Hematopoietic multipotent progenitor cell treated with erythropoietin and hydrocortisone succinate and interleukin-3 and kit ligand, for 8 days (in vitro differentiated cells): ENCODE measurements at regions not wholly inside any gene's neighbourhood (a gene's known extent, or its start where the extent isn't known, plus 50 kb on each side); places are given as distances from the start of the nearest gene placed in this dataset.
"Not testable (repeated sequence)": the region's sequence is repeated elsewhere in the genome, so short reads cannot be mapped to it uniquely, and the experiment has no call there.

Experiments used
- DNase-seq: peaks from one replicate; pipeline ENCODE4 v3.0.0-alpha.2; 2015

DNA sequence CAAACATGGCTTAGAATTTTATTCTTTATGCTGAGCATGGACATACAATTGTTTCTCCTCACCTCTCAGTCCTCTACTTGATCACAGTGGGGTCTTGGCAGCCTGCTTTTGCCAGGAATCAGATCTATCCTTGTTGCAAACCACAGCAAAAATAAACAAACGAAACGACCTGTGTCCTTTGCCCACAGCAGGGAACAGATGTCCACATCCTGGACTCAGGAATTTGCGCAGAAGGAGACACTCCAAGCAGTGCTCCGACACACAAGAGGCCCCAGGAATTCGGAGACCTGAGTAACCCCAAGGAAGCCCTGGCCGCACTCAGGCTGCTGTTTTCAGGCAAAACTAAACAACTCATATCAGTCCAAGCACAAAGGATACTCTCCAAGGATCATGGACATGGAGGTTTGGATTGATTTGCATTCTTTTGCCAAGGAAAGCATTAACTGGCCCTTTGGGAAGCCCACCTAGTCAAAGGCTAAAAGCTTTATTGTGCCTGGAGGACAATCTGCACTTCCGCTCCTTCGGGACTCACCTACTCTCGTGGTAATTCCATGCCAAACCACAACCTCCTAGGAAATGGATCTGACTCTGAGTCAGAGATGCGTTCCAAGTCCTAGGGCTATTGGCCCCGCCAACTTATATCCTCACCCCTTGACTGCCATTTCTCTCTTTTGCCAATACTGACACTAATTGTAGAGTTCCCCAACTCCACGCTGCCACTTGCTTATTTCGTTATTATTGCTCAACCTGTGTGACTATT is 271.1 kb upstream of the CDH11 start:
- DNase-seq, result no peak

DNA sequence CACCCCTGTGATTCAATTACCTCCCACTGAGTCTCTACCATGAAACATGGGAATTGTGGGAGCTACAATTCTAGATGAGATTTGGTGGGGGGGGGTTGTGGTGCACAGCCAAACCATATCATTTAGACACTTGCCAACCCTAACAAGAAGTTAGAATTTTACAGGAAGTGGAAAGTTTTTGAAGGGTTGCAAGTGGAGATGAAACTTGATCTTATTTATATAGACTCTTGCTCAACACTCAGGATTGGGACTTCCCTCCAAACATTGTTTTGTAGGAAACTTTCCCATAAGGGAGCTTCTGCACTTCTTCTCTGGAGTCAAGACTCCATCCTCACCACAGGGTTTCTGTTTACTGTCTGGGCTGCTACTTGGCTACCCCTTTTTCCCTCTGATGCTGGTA is 266.7 kb upstream of the CDH11 start:
- DNase-seq, result no peak

DNA sequence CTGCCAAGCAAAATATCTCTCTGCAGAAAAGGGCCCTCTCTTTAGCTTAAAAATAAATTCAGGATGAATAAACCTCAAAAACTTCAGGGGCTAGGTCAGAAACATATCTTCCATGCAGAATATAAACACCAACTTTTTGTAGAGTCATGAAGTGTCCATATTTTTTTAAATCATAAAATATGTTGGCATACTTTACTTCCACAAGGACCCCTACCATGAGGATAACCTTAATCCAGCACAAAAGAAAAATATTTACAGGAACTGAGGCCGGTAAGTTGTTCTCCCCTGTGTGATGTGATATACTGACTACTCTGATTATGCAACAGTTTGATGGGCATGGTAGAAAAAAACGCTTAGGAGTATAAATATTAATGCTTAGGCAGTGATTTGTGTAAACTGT is 264.8 kb upstream of the CDH11 start:
- DNase-seq, result no peak

DNA sequence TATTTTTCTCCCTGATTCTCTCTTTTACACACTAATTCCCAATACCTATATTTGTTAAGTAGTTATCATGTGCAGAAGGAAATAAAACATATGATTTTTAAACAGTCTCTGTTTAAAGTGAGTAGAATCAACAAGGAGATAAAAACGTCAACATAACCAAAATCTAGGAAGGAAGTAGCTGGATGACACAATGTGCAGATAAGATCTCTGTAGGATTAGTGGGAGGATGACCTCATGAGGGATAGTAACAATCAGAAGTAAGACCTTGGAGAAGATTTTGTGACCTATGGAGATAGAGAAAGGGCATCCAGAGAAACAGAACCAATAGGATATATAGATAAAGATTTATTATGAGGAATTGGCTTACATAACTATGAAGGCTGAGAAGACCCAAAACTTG is 262.6 kb upstream of the CDH11 start:
- DNase-seq, result no peak

DNA sequence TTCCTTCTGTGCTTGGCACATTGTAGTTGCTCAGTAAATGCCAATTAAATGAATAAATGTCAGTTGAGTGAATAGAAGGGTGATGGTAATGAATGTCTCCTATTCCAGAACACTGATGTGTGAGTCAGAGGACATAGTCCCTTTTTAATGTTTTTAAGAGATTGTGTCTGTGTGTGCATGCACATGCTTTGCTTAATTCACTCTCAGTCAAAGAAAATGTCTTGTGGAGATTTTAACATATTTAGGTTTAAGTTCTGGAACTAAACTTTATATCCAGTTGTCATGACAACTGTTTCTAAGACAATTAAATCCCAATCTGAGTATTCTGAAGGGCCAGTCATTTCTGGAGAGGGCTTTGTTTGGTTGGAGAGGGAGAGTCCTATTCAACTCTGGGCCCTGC is 255.3 kb upstream of the CDH11 start:
- DNase-seq, result no peak

DNA sequence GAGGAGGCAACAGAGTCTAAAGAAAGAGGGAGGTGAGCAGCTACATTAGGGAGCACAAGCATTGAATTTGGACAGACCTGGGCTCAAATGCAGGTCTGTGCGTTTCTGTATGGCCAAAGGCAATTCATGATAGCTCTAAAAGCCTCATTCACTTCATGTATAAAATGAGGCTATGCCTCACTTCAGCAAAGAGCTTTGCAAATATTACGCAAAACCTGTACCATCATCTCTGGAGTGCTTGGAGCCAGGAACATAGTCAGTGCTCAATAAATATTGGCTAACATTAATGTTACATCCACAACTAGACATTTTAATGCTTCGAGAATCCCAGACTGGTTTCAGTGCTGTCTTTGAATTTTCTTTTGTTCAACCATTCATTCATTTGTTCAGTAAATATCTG is 254.7 kb upstream of the CDH11 start:
- no peak for DNase-seq

DNA sequence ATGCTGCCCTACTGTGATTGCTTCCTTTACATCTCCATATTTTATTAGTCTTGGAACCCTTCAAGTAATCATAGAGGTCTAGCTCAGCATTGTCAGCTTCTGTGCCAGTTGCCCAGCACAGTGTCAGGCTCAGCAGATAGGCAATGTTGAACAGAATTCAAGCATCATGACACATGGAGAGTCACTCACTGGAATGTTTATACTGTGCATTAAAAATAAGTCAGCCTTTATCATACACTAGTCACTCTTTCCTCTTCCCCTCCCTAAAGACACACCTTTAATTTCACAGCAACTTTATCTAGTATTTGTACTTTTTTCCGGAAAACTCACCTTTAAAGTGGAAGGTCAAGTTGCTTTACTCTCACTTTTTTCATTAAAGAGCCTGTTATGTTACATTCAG is 253.8 kb upstream of the CDH11 start:
- DNase-seq, result no peak

DNA sequence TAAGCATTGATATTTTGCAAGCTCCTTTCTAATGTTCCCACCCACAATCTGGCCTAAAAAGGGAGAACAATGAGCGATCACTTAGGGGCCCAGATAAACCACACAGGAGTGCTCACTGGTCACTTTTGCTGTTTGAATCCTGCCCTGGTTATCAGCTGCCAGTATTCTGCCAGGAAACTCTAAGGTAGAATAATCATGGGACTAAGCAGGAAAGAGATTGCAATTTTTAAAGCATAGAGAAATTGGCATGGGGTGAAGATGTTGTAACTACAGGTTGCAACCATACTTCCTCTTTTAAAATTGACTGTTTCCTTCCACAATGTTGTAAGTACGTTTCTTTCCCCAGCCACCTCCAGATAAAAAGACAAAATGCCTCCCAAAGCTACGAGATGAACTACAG is 251.2 kb upstream of the CDH11 start:
- DNase-seq, result no peak

DNA sequence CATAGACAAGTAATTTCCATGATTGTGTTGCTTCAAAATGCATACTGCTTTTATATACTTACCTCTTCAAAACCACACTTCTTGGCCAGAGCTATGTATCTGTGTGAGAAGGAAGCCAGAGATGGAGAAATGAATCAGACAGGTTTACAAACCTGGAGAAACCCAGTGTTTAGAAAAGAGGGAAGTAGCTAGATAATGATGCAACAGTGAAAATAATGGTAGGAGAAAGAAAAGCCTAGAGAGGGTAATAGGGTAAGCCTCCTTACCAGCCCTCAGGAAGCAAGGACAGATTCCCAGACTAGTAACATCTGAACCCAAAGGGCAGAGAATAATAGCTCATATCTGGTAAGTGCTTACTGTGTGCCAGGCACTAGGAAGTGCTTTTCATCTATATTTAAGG is 250.3 kb upstream of the CDH11 start:
- no peak for DNase-seq

DNA sequence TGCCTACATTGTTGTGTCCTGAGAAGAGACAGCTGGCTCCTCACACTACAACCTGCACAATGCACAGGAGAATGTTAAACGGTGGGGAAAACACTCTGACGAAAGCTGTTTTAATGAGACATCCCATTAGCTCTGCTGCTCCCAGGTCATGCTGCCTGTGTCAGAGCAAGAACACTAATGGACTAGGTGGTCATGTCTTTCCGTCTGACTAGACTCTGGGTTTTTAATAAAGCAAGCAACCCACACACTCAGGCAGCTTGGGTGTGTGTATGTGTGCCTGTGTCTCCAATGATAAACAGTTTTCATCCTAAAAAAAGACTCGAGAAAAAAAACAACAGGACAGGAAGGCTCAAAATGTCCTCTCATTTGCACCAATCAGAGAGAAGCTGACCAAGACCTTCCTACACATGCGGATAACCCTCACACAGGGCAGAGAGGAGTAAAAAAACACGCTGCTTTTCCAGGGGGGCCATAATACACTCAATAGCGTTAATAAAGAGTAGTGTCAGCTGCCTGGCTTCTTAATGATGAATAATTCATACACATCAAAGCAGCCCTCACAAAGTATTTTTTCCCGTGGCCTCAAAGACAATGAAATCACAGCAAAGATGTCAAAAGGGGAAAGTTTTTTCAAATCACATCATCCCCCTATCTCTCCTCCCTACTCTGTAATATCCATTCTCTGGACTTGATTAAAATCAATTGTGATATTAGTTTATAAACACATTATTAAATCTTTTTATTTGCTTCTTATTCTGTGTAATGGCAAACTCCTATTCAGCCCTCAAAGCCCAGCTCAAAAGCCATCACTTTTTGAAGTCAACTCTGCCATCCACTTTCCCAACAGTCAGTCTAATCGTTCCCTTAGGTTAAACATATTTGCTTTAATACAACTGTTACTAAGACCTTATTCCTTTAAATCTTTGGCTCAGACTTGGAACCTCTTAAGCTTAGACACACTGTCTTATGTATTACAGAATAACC is 244.2 kb upstream of the CDH11 start:
- DNase-seq, result no peak

DNA sequence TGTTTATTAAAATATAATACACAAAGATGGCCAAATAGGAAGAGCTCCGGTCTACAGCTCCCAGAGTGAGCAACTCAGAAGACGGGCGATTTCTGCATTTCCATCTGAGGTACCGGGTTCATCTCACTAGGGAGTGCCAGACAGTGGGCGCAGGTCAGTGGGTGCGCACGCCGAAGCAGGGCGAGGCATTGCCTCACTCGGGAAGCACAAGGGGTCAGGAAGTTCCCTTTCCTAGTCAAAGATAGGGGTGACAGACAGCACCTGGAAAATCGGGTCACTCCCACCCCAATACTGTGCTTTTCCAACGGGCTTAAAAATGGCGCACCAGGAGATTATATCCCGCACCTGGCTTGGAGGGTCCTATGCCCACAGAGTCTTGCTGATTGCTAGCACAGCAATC is 234.9 kb upstream of the CDH11 start:
- not testable (repeated sequence) for DNase-seq

DNA sequence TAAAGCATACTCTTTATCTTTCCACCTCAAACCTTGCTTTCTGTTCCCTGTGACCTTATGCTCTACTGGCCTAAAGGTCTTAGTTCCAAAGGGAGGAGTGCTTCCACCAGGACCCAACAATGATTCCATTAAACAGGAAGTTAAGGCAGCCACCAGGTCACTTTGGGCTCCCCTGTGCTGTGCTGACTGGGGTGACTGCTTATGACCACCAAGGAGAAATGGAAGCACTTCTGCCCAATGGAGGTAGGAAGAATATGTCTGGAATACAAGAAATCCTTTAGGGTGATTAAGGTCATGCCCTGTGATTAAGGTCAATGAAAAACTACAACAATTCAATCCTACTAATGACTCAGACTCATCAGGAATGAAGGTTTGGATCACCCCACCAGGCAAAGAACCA is 233.8 kb upstream of the CDH11 start:
- no peak for DNase-seq

DNA sequence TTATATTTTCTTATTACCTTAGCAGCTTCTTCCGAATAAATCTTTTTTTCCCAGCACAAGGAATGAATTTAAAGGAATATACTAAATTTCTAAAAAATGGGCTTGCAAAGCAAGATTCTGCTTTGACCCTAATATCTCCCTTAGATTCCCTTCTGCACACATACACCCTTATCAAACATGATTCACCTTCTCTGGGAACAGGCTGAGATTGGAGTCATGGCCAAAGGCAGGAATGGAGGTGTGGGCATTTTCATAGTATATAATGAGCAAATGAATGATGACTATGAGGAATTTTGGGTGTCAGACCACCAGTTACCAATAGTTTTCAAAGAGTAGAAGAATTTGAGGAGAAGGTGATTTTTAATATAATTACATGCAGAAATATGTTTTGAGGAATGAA is 231.3 kb upstream of the CDH11 start:
- no peak for DNase-seq

DNA sequence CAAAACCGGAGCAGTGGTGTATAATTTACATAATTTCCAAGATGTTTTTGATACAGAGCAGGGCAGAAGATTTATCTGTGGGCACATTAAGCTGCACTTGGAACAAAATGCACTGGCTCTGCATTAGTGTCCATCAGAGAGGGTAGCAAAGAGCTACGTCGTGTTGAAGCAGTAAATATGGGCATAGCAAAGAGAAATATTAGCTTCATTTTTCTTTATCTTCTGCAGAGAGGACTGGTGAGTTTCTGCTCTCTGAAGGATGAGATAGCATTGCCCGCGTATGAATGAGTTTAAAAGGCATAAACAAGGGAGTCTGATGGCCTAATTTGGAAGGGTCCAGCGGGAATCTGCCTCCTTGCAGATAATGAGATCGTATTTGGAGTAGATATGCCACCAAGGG is 227.8 kb upstream of the CDH11 start:
- no peak for DNase-seq

DNA sequence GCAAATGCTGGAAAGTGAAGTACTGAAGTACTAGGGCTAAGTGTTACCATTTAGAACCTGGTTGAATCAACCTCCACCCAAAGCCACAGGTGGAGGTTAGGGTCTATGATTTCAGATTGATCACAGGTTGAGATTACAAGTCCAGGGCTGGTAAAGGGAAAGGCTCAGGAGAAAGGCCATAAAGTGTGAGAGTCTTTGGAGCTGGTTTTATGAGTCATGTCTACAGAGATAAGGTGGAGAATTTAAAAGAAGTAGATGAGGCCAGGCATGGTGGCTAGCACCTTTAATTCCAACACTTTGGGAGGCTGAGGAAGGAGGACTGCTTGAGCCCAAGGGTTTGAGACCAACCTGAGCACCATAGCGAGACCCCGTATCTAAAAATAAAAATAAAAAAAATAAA is 221.7 kb upstream of the CDH11 start:
- DNase-seq, result no peak

DNA sequence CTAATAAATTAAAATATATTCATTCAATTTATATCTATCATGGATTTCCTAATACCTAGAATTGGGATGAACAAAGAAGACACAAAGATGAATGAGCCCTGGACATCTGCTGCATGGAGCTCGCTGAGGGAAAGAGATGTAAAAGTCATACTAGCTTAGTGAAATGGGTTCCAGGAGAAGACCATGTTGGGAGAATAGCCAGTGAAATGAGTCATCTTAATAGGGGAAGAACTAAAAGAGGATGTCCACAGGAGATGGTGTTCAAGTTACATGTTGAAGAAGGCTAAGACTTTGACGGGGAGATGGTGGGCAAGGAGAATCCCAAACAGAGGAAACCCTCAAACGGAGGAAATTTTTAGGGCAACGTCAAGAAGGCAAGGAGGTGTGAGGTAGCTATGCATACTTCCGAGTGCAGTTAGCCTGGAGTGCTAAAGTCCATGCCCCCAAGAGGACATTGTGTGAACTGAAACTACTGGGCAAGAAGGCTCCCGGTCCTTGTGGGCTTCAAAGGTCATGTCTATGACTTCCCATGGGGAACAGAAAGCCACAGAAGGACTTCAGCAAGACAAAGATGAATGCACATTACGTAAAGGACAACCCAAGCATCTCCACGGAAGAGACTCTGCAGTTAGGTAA is 220.5 kb upstream of the CDH11 start:
- DNase-seq, result no peak

DNA sequence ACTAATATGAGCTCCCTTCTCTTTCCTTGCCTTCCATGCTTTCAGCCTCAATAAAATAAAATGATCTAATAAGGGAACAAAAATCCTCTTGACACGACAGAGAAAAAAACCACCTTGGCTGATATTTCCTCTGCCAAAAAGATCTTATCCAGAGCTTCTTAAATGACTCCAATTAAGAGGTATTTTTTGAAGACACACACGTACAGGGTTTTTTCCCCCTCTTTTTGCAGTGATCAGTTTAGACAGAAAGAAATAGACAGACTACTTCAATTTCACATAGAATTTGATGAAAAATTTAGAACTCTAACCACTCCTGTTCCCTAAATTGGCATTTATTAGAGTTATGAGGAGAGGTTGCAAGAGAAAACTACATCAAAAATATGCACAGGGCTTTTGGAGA is 217.2 kb upstream of the CDH11 start:
- DNase-seq, result no peak

DNA sequence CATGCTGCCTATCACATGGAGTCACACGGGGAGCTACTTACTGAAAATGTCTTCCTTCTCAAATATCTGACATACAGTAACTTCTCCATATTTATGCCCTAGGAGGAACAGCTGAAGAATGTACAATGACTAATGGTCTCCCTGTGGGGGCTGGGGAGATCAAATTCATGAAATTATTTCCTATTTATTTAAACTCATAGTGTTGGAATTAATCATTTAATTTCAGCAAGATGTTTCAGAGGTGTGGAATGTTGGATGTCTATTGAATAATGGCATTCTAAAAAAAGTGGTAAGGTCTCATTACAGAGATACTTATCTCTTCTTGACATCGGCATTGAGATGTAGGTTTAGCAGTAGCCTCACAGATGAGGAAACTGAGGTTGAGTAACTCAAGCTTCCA is 214.3 kb upstream of the CDH11 start:
- DNase-seq, result no peak

DNA sequence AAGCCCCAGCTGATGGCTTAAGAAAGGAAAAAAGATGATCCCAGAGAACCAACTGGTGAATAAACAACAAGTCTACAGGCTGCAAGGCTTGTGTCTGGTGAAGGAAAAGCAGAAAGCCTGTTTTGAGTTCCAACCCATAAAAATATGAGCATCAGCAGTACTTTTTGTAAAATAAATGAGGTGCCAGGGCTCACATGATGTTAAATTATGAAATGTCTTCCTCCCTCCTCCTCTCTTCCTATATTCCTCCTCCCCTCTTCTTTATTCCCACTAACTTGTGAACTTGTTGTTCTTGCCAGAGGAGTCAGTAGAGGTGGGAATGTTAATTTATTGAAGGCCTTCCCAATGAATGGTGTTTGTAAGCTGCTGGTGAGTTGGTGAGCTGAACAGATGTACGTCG is 212.2 kb upstream of the CDH11 start:
- no peak for DNase-seq

DNA sequence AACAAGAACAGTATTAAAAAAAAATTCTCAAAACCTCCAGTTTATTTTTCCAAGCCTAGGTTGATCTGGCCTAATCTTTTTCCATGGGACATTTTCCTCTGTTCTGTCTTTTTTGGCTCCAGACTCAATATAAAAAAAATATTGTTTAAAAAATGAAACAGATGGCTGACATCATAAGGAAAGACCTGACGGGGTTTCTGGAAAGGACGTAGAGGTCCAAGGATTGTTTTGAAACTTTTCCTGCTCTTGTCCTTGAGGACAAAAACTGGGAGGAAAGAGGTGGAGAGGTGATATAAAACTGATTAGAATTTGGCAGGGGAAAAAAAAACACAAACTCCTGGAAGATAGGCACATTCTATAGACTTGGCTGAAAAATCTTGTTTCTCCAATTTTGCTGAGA is 211.4 kb upstream of the CDH11 start:
- no peak for DNase-seq

DNA sequence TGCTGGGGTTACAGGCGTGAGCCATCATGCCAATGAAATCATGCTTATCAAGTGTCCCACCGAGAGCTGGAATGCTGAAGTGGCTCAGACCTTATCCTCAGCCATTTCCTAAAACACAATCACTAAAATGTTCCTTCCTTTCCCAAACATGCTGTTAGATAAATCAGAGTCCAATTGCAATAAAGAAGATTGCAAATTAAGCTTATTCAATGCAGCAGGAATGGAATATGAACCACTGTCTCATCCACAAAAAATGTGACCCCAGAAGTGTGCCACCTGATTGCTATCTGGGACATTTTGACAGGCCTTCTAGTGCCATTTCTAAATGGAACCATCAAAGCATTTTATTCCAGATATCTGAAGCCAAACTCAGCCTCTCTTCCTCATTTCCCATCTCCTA is 205.5 kb upstream of the CDH11 start:
- no peak for DNase-seq

DNA sequence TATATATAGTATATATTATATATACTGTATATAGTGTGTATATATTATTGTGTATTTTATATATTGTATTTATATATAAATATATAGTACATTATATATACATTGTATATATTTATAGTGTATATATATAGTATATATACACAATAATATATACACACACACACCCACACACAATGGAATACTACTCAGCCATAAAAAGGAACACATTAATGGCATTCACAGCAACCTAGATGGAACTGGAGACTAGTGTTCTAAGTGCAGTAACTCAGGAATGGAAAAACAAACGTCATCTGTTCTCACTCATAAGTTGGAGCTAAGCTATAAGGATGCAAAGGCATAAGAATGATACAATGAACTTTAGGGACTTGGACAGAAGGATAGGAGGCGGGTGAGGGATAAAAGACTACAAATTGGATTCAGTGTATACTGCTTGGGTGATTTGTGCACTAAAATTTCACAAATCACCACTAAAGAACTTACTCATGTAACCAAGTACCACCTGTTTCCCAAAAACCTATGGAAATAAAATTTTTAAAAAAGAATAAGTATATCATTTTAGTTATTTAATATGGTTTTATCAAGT is 201.9 kb upstream of the CDH11 start:
- DNase-seq, result peak; percentile 1

DNA sequence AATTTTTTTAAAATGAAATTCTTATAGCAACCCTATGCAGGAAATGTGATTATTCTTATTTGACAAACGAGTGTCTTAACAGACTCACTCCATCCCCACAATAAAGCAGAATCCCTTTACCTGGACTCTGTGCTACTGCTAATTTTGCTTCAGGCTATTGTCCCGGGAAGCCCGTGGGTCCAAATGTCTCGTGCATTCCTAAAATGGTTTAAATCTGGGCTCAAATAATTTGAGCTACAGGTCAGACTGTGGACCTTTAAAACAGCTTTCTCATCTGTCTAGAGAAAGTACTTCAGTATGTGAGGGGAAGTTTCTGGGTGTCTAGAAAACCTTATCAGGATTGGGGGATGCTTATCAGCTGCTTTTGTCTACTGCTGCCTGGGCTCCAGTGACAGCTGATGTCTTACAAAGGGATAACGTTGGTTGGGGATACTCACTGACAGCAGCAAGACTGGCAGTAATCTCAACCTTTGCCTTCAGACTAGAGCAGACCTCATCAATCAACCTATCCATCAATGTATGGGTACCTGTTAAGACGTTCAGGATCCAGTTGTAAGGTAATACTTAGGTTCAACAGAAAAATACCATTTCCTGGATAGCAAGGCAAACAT is 197.9 kb upstream of the CDH11 start:
- no peak for DNase-seq
